Trophoblast cell (in vitro differentiated cells and primary cell): ENCODE measurements at regions not wholly inside any gene's neighbourhood (a gene's known extent, or its start where the extent isn't known, plus 50 kb on each side); places are given as distances from the start of the nearest gene placed in this dataset.

ENCODE experiments used
- DNase-seq, 2 donors: peaks; one replicate each; pipeline ENCODE4 v3.0.0-alpha.2; 2016
- H2AFZ ChIP-seq: 2 replicates; pipeline ENCODE4 v1.6.1; 2013; ENCODE audit warnings: low read length, moderate library complexity, mild to moderate bottlenecking; ENCODE audit not compliant: insufficient read depth, poor library complexity
- H2AK5ac ChIP-seq: 2 replicates; pipeline ENCODE4 v1.6.1; 2013; ENCODE audit warnings: mild to moderate bottlenecking, low read length
- H2BK120ac ChIP-seq: 2 replicates; pipeline ENCODE4 v1.6.1; 2013; ENCODE audit warnings: low read length, mild to moderate bottlenecking, moderate library complexity; ENCODE audit not compliant: insufficient read depth, poor library complexity
- H2BK12ac ChIP-seq: 2 replicates; pipeline ENCODE4 v1.6.1; 2013; ENCODE audit warnings: mild to moderate bottlenecking, low read length, moderate library complexity
- H2BK5ac ChIP-seq: 2 replicates; pipeline ENCODE4 v1.6.1; 2013; ENCODE audit warnings: low read length, low read depth, moderate library complexity, mild to moderate bottlenecking; ENCODE audit not compliant: poor library complexity
- H3K14ac ChIP-seq: 2 replicates; pipeline ENCODE4 v1.6.1; 2013; ENCODE audit warnings: mild to moderate bottlenecking, low read length
- H3K18ac ChIP-seq: 2 replicates; pipeline ENCODE4 v1.6.1; 2013; ENCODE audit warnings: mild to moderate bottlenecking, low read length
- H3K23ac ChIP-seq: 2 replicates; pipeline ENCODE4 v1.6.1; 2013; ENCODE audit warnings: low read length
- H3K27ac ChIP-seq: 2 replicates; pipeline ENCODE4 v1.5.1; 2013; ENCODE audit warnings: low read depth, mild to moderate bottlenecking, inconsistent platforms, low read length, moderate library complexity
- H3K27me3 ChIP-seq: 2 replicates; pipeline ENCODE4 v1.6.1; 2013; ENCODE audit warnings: inconsistent platforms, mild to moderate bottlenecking, low read length, moderate library complexity; ENCODE audit not compliant: insufficient read depth
- H3K36me3 ChIP-seq, 2 experiments: 1 replicate in 1 of 2; 2 replicates in 1 of 2; pipeline ENCODE4 v1.6.1; 2013; ENCODE audit warnings: low read length in 2 of 2, mild to moderate bottlenecking in 2 of 2, moderate library complexity in 1 of 2; ENCODE audit not compliant: insufficient read depth in 2 of 2, control insufficient read depth in 1 of 2
- H3K4ac ChIP-seq: 2 replicates; pipeline ENCODE4 v1.6.1; 2013; ENCODE audit warnings: low read depth, mild to moderate bottlenecking, low read length, moderate library complexity
- H3K4me1 ChIP-seq, 2 experiments: 1 replicate in 1 of 2; 2 replicates in 1 of 2; pipeline ENCODE4 v1.6.1; 2013; ENCODE audit warnings: low read length in 2 of 2, mild to moderate bottlenecking in 2 of 2, moderate library complexity in 1 of 2; ENCODE audit not compliant: insufficient read depth in 2 of 2, control insufficient read depth in 1 of 2
- H3K4me2 ChIP-seq: 2 replicates; pipeline ENCODE4 v1.6.1; 2013; ENCODE audit warnings: inconsistent platforms, mild to moderate bottlenecking, low read length, moderate library complexity
- H3K4me3 ChIP-seq: 2 replicates; pipeline ENCODE4 v1.5.1; 2013; ENCODE audit warnings: mild to moderate bottlenecking, low read depth, low read length, inconsistent platforms
- H3K79me1 ChIP-seq: one replicate; pipeline ENCODE4 v1.6.1; 2013; ENCODE audit warnings: low read length
- H3K79me2 ChIP-seq: 2 replicates; pipeline ENCODE4 v1.6.1; 2013; ENCODE audit warnings: low read length, mild to moderate bottlenecking; ENCODE audit not compliant: control insufficient read depth, insufficient read depth, poor library complexity
- H3K9ac ChIP-seq: 2 replicates; pipeline ENCODE4 v1.6.1; 2013; ENCODE audit warnings: mild to moderate bottlenecking, low read length
- H3K9me3 ChIP-seq: 2 replicates; pipeline ENCODE4 v1.6.1; 2013; ENCODE audit warnings: low read depth, mild to moderate bottlenecking, control low read depth, inconsistent platforms, low read length; ENCODE audit not compliant: insufficient read depth
- H4K12ac ChIP-seq: 2 replicates; pipeline ENCODE4 v1.6.1; 2013; ENCODE audit warnings: low read depth, mild to moderate bottlenecking, low read length, moderate library complexity
- H4K8ac ChIP-seq: 2 replicates; pipeline ENCODE4 v1.6.1; 2013; ENCODE audit warnings: low read depth, mild to moderate bottlenecking, low read length, moderate library complexity
- H4K91ac ChIP-seq: one replicate; pipeline ENCODE4 v1.6.1; 2013; ENCODE audit warnings: low read depth, mild to moderate bottlenecking, low read length, moderate library complexity
- WGBS: extraction: QIAGEN DNeasy Blood & Tissue Kit; methylation state at CpG from one replicate; pipeline ENCODE4 v1.1.7; 2013; ENCODE audit warnings: missing lambda C conversion rate; ENCODE audit not compliant: insufficient read length, insufficient coverage; ENCODE audit errors: extremely low coverage; 5-methylcytosine and 5-hydroxymethylcytosine counted together

DNA sequence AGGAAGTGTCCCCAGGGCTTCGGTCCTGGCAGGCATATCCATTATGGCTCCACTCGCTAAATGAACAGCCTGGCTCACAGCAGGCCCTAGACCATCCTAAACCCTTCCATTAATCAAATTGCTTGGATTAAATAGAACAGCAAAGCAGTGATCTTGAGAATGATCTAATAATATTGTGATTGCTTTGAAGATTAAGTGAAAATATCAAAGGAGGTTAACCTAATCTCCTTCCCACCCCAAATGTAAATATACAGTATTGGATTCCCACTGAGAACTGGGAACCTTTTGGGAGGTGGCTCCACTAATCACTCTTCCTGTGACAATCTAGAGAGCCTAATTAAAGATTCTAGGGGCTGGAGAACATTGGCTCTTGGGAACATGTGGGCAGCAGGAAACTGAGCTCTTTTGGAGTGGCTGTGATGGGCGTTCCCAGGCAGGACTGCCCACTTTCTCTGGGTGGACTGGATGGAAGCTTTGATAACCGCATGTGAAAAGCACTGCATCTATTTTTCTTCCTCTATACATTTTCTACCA, 68.3 kb upstream of the FRMD1 start:
- no peak overlapping the region for H3K18ac ChIP-seq
- H3K14ac ChIP-seq = no peak overlapping the region
- H3K4ac ChIP-seq = no peak overlapping the region
- H3K27me3 ChIP-seq = no peaks in the 10 kb centered on the region
- H3K36me3 ChIP-seq = no peaks in the 10 kb centered on the region
- no peak overlapping the region for H2BK120ac ChIP-seq
- no peaks in the 10 kb centered on the region for H3K4me1 ChIP-seq
- DNase-seq = no peak
- no peak overlapping the region for H3K23ac ChIP-seq
- no peaks in the 10 kb centered on the region for H3K9me3 ChIP-seq
- no peak overlapping the region for H4K12ac ChIP-seq
- no peak overlapping the region for H4K91ac ChIP-seq
- no peak overlapping the region for H3K4me2 ChIP-seq
- no peak overlapping the region for H3K4me3 ChIP-seq
- H3K79me1 ChIP-seq = no peaks in the 10 kb centered on the region
- H2BK5ac ChIP-seq = no peak overlapping the region
- no peak overlapping the region for H2BK12ac ChIP-seq
- no peak overlapping the region for H2AFZ ChIP-seq
- H2AK5ac ChIP-seq = no peak overlapping the region
- no peak overlapping the region for H3K27ac ChIP-seq
- no peak overlapping the region for H3K9ac ChIP-seq
- no peaks in the 10 kb centered on the region for H3K79me2 ChIP-seq
- H4K8ac ChIP-seq = no peak overlapping the region
- no CpG with 5 or more reads among the region's 4 CpGs for WGBS

DNA sequence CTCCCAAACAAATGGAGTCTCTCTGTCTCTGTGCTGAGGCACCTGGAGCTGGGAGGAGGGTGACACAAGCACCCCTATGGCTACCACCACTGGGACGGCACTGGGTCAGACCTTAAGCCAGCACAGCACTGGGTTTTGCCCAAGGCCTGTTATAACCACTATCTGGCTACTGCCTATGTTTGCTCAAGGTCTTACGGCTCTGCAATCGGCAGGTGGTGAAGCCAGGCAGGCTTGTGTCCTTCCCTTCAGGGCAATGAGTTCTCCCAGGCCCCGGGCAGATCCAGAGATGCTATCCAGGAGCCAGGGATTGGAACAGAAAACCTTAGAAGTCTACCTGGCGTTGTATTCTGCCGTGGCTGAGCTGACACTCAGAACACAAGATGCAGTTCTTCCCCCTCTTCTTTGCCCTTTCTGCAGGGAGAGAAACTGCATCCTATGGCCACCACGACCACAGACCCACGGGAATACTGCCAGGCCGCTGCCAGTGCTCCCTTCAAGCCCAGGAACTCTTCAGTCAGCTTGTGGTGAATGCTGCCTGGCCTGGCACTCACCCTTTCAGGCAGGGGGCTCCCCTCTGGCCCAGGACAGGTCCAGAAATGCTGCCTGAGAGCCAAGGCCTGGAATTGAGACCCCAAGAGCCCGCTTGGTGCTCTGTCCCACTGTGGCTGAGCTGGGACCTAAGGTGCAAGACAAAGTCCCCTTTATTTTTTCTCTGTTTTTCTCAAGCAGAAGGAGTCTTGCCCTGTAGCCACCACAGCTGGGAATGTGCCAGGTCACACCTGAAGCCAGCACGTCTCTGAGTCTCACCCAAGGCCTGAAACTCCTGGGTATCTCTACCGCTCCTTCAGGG, 67.0 kb upstream of the FRMD1 start:
- no peak for DNase-seq
- Histone ChIP-seq H4K12ac (no peak overlapping the region), H3K36me3 (no peaks in the 10 kb centered on the region), H2BK120ac (no peak overlapping the region), H3K4ac (no peak overlapping the region), H4K8ac (no peak overlapping the region), H3K18ac (no peak overlapping the region), H3K27ac (no peak overlapping the region), H3K4me3 (no peak overlapping the region), H3K9ac (no peak overlapping the region), H3K14ac (no peak overlapping the region), H3K9me3 (no peaks in the 10 kb centered on the region), H2AFZ (no peak overlapping the region), H4K91ac (no peak overlapping the region), H3K23ac (no peak overlapping the region), H2AK5ac (no peak overlapping the region), H2BK12ac (no peak overlapping the region), H3K4me2 (no peak overlapping the region), H2BK5ac (no peak overlapping the region), H3K4me1 (no peaks in the 10 kb centered on the region), H3K79me2 (no peaks in the 10 kb centered on the region), H3K27me3 (no peaks in the 10 kb centered on the region), H3K79me1 (no peaks in the 10 kb centered on the region)
- no CpG with 5 or more reads among the region's 12 CpGs for WGBS

DNA sequence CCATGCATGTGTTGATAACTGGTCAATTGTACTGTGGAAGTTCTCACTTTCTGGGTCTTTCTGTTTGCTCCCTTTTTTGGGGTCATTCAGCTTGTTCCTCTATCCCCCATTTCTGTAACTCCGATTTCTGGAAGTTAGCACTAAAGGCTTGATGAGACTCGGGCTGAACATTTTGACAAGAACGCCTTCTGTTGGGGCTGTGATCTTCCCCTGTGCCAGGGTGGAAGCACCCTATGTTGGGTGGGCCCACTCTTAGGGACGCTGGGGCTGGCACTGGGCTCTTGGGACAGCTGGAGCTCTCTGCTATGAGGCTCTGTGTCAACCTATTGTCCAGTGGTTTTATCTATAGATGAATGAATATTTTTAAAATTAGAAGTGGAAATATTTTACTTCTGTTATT, 60.1 kb upstream of the FRMD1 start:
- H3K4ac ChIP-seq = no peak overlapping the region
- no peaks in the 10 kb centered on the region for H3K79me1 ChIP-seq
- H3K79me2 ChIP-seq = no peaks in the 10 kb centered on the region
- no peak overlapping the region for H2AK5ac ChIP-seq
- H4K91ac ChIP-seq = no peak overlapping the region
- no peak overlapping the region for H3K4me3 ChIP-seq
- H2BK5ac ChIP-seq = no peak overlapping the region
- H3K9ac ChIP-seq = no peak overlapping the region
- H2AFZ ChIP-seq = no peak overlapping the region
- no peak overlapping the region for H2BK12ac ChIP-seq
- H4K8ac ChIP-seq = no peak overlapping the region
- H3K23ac ChIP-seq = no peak overlapping the region
- no peak overlapping the region for H4K12ac ChIP-seq
- H3K27ac ChIP-seq = no peak overlapping the region
- no peak overlapping the region for H3K4me2 ChIP-seq
- H3K14ac ChIP-seq = no peak overlapping the region
- no peaks in the 10 kb centered on the region for H3K36me3 ChIP-seq
- no peak overlapping the region for H2BK120ac ChIP-seq
- no peak overlapping the region for H3K18ac ChIP-seq
- no peaks in the 10 kb centered on the region for H3K27me3 ChIP-seq
- DNase-seq = no peak
- WGBS = no CpG with 5 or more reads among the region's 4 CpGs
- no peaks in the 10 kb centered on the region for H3K4me1 ChIP-seq
- no peaks in the 10 kb centered on the region for H3K9me3 ChIP-seq

DNA sequence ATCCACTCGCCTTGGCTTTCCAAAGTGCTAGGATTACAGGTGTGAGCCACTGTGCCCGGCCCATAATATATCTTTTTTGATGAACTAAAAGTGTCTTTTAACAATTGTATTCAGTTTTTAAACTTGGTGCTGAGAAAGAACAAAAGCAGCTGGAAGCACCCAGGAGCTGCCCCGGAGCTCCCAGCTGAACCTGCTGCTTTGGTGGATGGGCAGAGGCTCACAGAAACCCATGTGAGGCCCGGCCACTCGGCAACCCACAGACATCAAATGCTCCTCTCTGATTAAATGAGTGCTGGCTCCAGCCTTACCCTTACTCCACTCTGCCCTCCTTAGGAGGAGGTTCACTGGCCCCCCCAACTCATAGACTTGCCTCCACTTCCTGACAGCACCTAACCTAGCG, 59.4 kb upstream of the FRMD1 start:
- no peaks in the 10 kb centered on the region for H3K4me1 ChIP-seq
- no peak overlapping the region for H2BK12ac ChIP-seq
- no peak for DNase-seq
- H3K27me3 ChIP-seq = no peaks in the 10 kb centered on the region
- no peaks in the 10 kb centered on the region for H3K79me2 ChIP-seq
- no peak overlapping the region for H2BK120ac ChIP-seq
- H3K9me3 ChIP-seq = no peaks in the 10 kb centered on the region
- H4K12ac ChIP-seq = no peak overlapping the region
- H3K36me3 ChIP-seq = no peaks in the 10 kb centered on the region
- no peak overlapping the region for H3K27ac ChIP-seq
- H3K4me3 ChIP-seq = no peak overlapping the region
- H3K18ac ChIP-seq = no peak overlapping the region
- no peak overlapping the region for H2AK5ac ChIP-seq
- no peak overlapping the region for H2BK5ac ChIP-seq
- H4K8ac ChIP-seq = no peak overlapping the region
- H3K9ac ChIP-seq = no peak overlapping the region
- no peak overlapping the region for H3K14ac ChIP-seq
- WGBS = no CpG with 5 or more reads among the region's 6 CpGs
- H3K79me1 ChIP-seq = no peaks in the 10 kb centered on the region
- H4K91ac ChIP-seq = no peak overlapping the region
- H3K4me2 ChIP-seq = no peak overlapping the region
- no peak overlapping the region for H2AFZ ChIP-seq
- H3K23ac ChIP-seq = no peak overlapping the region
- no peak overlapping the region for H3K4ac ChIP-seq
